GM12878 (cell line): ENCODE measurements at regions not wholly inside any gene's neighbourhood (a gene's known extent, or its start where the extent isn't known, plus 50 kb on each side); places are given as distances from the start of the nearest gene placed in this dataset.

Experiments
- ATF2 ChIP-seq: IDR thresholded peaks from 2 replicates; pipeline ENCODE4 v1.6.1; 2012; ENCODE audit warnings: low read length, inconsistent platforms
- CEBPB ChIP-seq, 2 experiments: fragments of 150-350 bp in 1 of 2; IDR thresholded peaks; 2 replicates each; pipeline ENCODE4 v1.6.1; 2012 to 2014; ENCODE audit warnings: low read depth in 2 of 2, low read length in 2 of 2, borderline replicate concordance in 1 of 2, inconsistent platforms in 1 of 2
- CREB1 ChIP-seq: IDR thresholded peaks from 2 replicates; pipeline ENCODE4 v1.6.1; 2012; ENCODE audit warnings: low read depth, mild to moderate bottlenecking, inconsistent platforms
- CTCF ChIP-seq, 3 experiments: IDR thresholded peaks in 2 of 3; conservative IDR thresholded peaks in 1 of 3; 2 replicates each; pipeline ENCODE4 v1.5.1; 2011; ENCODE audit warnings: low read depth in 3 of 3, low read length in 3 of 3, mild to moderate bottlenecking in 3 of 3, control low read depth in 2 of 3, moderate library complexity in 2 of 3, inconsistent platforms in 1 of 3, mixed read lengths in 1 of 3; ENCODE audit not compliant: control insufficient read depth in 2 of 3, insufficient read depth in 1 of 3; ENCODE audit errors: extremely low read depth in 1 of 3
- ELK1 ChIP-seq: IDR thresholded peaks from 2 replicates; pipeline ENCODE4 v1.6.1; 2012; ENCODE audit warnings: low read depth, low read length, improper control_type of control experiment
- EZH2 ChIP-seq: IDR thresholded peaks from 2 replicates; pipeline ENCODE4 v1.6.1; 2012; ENCODE audit warnings: low read depth, mild to moderate bottlenecking, control low read depth, inconsistent platforms, low read length, borderline replicate concordance; ENCODE audit not compliant: control insufficient read depth
- HDAC2 ChIP-seq: fragments of 200-600 bp; sonication (generic); IDR thresholded peaks from 2 replicates; pipeline ENCODE4 v1.6.1; 2017
- JUNB ChIP-seq: IDR thresholded peaks from 2 replicates; pipeline ENCODE4 v1.6.1; 2016; ENCODE audit warnings: antibody characterized with exemption, mild to moderate bottlenecking
- NRF1 ChIP-seq: conservative IDR thresholded peaks from 2 replicates; pipeline ENCODE4 v1.6.1; 2011; ENCODE audit warnings: mild to moderate bottlenecking, low read depth, low read length, improper control_type of control experiment
- PBX3 ChIP-seq: IDR thresholded peaks from 2 replicates; pipeline ENCODE4 v1.6.1; 2011; ENCODE audit warnings: mild to moderate bottlenecking, low read depth, low read length, moderate library complexity; ENCODE audit not compliant: insufficient replicate concordance
- SMC3 ChIP-seq: IDR thresholded peaks from 2 replicates; pipeline ENCODE4 v1.6.1; 2011; ENCODE audit warnings: low read length, improper control_type of control experiment, borderline replicate concordance
- SRF ChIP-seq, 2 experiments: IDR thresholded peaks; 2 replicates each; pipeline ENCODE4 v1.6.1; 2011; ENCODE audit warnings: low read depth in 2 of 2, low read length in 2 of 2, mild to moderate bottlenecking in 1 of 2, moderate library complexity in 1 of 2
- TCF12 ChIP-seq: IDR thresholded peaks from 2 replicates; pipeline ENCODE4 v1.6.1; 2011; ENCODE audit warnings: low read depth, mild to moderate bottlenecking, low read length

GRCh38 chr4:75122424-75123014 is 189.6 kb downstream of the PARM1 start:
- TF ChIP-seq ATF2 (no peak), HDAC2 (no peak), NRF1 (no peak), SMC3 (no peak), CTCF (IDR thresholded peaks at IDR 0.05 in 2 of 3, conservative IDR thresholded peaks at IDR 0.05 in 1 of 3; ENCODE audit: control insufficient read depth in 2 of 3, extremely low read depth in 1 of 3, insufficient read depth in 1 of 3, low read depth in 3 of 3, low read length in 3 of 3) (no peak), CREB1 (no peak), ELK1 (no peak), CEBPB (IDR thresholded peaks at IDR 0.05; ENCODE audit: borderline replicate concordance in 1 of 2, low read depth in 2 of 2, low read length in 2 of 2) (no peak), PBX3 (no peak), TCF12 (no peak), SRF (IDR thresholded peaks at IDR 0.05; ENCODE audit: low read depth in 2 of 2, low read length in 2 of 2) (no peak), EZH2 (no peak), JUNB (no peak)
